KG1 (cell line): ENCODE measurements at regions not wholly inside any gene's neighbourhood (a gene's known extent, or its start where the extent isn't known, plus 50 kb on each side); places are given as distances from the start of the nearest gene placed in this dataset.

Source experiments
- DNase-seq: peaks from one replicate; lab custom pipeline; 2025; lab: John Stamatoyannopoulos, UW

DNA sequence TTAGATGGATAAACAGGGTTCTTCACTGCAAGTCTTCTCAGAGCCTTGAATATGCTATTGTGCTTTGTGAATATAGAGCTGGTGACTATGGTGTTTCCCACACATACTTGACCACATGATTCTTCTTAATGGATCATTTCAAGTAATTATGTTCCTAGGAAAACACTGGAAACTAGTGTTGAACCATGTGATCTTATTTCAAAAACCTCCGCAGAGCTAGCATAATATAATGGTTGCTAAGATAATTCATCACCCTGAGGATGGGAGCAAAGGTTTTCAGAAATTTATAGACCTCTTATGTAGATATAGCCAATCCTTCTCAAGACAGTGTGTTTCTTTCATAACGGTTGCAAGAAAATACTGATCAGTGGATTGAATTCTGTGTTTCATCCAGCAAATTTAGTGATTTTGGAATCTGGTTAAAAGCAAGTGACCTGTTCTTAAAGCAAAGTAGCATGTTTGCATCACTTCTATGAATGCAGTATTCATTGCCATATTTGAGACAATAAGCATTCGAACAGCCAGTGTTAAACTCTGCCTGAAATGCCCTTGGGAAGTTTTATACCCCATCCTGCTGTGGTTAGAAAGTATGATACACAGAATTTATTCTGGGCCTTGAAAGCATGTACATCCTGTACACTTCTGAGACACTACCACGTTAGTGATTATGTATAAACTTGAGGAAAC is 341.0 kb upstream of the E2F7 start:
- DNase-seq, result no peak

DNA sequence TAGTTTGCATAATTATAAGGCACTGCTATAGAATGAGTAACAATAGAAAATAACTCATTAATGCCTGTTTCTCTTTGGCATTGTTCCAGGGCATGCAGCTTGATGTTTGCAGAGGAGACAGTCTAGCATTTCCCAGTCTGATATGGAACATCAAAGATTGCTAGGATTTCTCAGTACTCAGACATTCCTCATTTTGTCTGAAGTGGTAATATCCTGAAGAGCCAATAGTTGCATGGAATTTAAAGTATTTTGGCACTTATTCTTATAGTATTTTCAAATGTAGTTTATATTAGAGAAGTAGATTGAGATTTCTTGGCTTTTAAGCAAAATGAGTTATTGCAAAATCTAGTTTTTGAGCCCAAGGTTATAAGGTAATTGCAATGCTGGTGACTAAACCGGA is 337.3 kb upstream of the E2F7 start:
- no peak for DNase-seq

DNA sequence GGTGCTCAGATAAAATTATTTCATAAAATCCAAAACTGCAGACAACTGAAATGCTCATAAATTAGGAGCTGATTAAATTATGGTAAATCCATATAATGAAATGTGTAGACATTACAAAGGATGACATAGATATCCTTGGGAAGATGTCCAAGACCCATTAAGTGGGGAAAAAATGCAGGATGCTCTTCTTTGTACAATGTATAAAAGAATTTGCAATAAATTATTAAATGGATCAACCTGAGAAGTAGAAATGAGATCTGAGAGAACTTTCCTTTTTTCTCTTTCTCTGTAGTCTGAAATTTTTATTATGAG is 336.4 kb upstream of the E2F7 start:
- no peak for DNase-seq

GRCh38 chr12:77401064-77401769 is 335.8 kb upstream of the E2F7 start:
- no peak for DNase-seq

GRCh38 chr12:77392467-77393088 is 327.2 kb upstream of the E2F7 start:
- DNase-seq, result no peak

DNA sequence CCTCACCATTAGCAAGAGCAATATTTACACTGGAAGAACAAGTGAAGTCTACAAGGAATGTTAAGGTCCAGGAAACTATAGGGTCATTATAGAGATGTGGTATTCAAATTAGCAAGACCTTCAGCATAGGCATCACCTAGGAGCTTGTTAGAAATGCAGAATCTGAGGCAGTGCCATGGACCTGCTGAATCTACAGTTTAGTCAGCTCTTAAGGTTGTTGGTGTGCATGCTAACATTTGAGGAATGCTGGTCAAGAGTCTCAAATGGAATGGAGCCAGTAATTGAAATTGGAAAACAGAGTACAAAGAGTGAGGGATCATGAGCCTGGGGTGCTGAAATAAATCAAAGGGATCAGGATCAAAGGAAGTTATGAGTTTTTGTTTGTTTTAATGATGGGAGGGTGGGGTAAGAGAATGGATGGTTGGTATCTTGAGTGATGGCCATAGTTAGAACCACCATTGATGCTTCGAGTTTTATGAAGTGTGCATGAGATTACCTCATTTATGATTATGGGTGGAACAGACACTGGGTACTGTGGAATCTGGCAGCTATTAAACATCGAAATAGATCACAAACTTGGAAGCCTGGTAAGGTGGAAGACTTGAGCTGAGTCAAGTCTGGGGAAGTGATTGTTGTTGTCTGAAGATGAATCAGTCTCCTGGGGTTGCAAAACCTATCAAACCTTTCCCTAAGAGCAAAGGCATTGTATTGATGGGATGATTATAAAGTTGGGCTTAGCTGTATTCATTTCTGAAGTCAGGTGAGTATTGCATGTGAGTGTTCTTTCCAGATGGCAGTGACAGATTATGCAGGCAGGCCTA is 323.3 kb upstream of the E2F7 start:
- DNase-seq, result no peak

- DNase-seq, result no peak
These were observed 322.3 kb upstream of the E2F7 start for GRCh38 chr12:77387671-77388070.

DNA sequence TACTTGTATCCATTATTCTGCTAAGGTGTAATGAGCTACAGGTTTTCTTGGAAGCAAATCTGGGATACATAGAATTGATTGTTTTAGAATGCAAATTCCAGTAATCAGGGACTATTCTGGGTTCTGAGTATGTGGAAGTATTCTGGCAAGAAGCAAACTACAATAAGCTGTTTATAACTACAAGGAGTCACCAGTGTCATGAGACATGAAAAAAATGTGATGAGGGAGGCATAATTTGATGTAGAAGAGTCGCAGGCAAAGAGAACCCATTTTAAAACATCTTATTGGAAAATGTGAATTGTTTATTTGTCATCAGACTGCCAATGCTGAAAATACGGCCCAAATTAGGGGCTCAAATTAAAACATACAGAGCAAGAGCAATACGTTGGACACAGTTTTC is 321.8 kb upstream of the E2F7 start:
- no peak for DNase-seq

- DNase-seq, result no peak
These were observed 319.6 kb upstream of the E2F7 start for GRCh38 chr12:77384941-77385340.

GRCh38 chr12:77382096-77382742 is 316.9 kb upstream of the E2F7 start:
- no peak for DNase-seq

DNA sequence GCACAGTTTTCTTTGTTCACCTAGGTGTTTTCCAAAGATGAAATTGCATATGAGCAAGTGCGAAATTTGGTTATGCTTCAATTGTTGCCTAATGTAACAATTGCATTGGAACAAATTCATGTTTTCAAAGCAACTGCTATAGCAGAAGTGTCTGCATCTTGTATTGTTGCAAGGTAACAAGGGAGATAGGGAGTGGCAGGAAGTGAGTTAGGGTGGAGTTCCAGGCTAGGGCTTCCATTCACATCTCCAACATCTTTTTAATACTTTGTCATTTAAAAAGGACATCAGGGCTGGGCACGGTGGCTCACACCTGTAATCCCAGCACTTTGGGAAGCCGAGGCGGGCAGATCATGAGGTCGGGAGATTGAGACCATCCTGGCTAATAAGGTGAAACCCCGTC is 312.3 kb upstream of the E2F7 start:
- no peak for DNase-seq

GRCh38 chr12:77377116-77377515 is 311.7 kb upstream of the E2F7 start:
- no peak for DNase-seq

DNA sequence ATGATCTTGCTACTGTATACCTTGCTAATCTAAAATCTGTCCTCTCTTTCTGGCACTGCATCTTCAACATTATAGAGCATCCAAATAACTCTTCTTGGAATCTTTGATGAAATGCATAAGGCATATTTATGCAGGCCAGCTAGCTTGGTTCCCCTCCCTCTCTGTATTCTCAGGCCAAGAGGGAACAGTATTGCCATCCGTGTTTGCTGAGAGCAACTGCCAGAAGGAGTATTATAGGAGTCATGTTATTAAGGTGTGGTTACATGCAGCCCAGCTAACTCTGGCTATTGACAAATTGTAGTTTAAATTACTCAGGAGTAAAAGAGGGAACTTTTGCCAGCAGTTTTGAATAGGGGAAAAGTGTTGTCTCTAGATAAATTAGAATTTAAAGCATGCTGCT is 309.3 kb upstream of the E2F7 start:
- DNase-seq, result no peak

DNA sequence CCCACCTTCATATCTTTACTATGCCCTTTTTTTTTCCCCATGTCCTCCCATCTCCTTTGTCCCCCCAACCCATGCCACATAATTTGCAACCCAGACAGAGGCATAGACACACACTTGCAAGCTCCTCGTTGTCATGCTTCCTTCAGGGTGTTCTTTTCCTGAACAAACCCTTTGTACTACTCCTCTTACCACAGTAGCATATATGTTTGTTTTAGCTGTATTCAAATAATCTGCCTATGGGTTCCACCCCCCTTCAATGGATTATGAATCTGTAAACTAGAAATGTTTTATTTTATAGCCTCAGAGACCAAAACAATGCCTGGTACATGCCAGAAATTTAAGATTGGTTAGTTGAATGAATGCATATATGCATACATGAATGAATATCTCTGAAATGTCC is 307.1 kb upstream of the E2F7 start:
- DNase-seq, result no peak

DNA sequence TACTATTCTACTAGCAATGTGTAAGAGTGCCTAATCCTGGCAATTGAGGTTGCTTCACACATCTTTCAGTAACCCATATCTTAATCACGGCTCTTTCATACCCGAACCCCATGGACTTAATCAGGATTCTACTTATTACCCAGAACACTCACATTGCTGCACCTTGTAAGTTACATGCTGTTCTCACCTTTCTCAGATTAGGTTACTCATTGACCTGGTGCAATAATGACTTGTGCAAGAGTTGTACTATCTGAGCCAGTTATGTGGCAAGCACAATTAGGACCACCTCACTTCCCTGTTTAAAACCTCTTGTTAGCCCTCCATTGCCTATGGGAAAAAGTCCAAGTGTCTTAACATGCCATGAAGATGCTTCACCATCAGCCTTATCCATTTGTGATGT is 306.7 kb upstream of the E2F7 start:
- DNase-seq, result no peak

DNA sequence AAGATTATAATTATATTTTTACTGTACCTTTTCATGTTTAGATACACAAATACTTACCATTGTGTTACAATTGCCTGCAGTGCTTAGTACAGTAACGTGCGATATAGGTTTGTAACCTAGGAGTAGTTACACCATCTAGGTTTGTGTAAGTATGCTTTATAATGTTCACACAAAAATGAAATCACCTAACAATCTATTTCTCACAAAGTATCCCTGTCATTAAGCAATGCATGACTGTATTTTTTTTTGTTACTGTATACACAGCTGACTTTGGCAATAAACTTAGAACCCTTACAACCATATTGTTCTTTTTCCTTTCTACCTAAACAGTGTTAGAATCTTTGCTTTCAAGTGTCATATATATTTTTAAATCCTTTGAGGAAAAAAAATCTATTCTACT is 303.0 kb upstream of the E2F7 start:
- DNase-seq, result no peak

DNA sequence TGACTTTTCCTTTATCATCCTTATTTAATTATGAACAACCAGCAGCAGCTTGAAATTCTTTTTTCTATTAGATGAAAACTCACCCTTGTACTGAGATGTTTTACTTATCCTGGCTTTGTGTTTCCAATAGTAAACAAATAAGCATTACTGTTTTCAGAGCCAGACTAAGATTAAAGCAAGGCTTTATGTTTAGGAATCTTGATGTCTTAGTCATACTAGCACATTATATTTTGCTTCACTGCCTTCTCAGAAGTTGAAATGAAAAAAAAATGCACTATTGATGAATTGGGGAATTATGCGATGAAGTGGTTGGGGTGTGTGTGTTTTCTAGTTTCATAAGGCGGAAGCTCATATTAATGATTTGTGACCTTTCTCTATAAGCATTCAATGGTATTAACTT is 301.2 kb upstream of the E2F7 start:
- no peak for DNase-seq

GRCh38 chr12:77364400-77364799 is 299.0 kb upstream of the E2F7 start:
- DNase-seq, result no peak

DNA sequence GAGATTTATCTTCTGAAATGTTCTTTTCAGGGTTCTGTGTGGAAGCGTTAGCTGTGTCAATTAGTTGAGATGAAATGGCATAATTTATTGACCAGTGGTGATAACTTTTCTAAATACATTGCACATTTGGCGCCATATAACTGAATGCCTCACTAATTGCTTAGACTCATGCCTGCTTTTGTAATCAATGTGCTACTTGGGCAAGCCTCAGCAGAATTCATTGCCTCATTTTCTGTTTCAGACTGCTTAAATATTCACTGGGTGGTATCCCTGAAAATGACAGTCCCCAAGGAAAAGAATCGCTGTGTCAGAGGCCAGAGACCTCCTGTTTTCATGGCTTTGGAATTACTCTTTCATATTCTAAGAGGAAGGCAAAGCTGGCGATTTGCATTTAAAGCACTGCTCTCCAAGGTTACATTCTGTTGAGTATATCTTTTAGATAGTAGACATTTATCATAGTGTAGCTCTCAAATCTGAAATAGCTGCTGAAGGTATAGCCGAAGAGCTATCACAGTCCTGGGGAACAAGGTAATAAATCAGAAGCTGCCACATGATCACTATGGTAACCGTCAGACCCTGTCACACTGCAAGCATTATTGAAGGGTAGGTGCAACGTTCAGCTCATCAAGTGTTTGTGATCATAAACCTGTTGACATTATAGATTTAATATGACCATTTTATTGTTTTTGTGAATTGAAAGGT is 297.3 kb upstream of the E2F7 start:
- DNase-seq, result no peak

GRCh38 chr12:77357655-77358054 is 292.3 kb upstream of the E2F7 start:
- no peak for DNase-seq

DNA sequence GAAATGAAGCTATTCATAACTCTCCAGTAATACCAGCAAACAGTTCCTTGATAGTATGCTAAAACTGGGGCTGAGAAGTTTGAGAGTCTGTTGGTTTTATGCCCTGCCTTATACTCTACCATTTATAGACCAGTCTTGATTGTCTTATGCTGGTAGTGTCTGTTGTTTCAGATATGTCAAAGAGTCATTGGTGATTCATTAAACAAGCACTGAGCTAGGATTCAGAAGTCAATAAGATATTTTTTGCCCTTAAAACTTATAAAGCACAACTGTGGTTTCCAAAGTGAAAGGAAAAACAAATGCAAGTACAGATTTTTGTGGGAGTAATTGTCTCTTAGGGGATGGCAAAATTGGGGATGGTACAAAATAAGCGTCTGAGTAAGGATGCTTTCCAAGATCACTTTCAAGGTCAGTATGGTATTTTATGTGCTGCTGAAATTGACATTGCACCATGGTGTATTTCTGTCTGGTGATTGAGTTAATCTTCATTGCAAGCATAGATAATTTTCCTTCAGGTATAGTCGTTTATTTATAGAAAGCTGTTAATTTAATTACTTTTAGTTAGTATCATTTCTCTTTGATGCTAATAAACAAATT is 289.5 kb upstream of the E2F7 start:
- DNase-seq, result no peak
